ENCODE measurements at regions not wholly inside any gene's neighbourhood (a gene's known extent, or its start where the extent isn't known, plus 50 kb on each side); places are given as distances from the start of the nearest gene placed in this dataset.

DNA sequence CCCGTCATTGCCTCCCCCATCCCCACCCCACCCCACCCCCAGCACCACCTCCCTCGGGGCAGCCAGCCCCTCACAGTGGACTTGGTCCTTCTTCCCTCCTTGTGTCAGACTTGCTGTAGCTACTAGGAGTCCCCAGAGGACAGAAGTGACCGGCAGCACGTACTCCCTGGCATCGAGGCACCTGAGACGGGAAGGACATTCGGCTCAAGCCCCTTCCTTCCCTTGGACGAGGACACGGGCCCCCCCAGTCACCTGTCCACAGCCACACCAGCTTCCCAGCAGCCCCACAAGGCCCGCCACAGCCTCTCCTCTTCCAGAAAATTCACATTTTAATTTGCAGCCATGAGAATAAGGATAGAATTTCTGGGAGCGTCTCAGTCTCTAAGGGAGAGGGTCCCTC is 267.8 kb upstream of the SHH start:
- TF ChIP-seq, protein P1, sequence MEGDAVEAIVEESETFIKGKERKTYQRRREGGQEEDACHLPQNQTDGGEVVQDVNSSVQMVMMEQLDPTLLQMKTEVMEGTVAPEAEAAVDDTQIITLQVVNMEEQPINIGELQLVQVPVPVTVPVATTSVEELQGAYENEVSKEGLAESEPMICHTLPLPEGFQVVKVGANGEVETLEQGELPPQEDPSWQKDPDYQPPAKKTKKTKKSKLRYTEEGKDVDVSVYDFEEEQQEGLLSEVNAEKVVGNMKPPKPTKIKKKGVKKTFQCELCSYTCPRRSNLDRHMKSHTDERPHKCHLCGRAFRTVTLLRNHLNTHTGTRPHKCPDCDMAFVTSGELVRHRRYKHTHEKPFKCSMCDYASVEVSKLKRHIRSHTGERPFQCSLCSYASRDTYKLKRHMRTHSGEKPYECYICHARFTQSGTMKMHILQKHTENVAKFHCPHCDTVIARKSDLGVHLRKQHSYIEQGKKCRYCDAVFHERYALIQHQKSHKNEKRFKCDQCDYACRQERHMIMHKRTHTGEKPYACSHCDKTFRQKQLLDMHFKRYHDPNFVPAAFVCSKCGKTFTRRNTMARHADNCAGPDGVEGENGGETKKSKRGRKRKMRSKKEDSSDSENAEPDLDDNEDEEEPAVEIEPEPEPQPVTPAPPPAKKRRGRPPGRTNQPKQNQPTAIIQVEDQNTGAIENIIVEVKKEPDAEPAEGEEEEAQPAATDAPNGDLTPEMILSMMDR (IDR thresholded peaks at IDR 0.05) = no peak

DNA sequence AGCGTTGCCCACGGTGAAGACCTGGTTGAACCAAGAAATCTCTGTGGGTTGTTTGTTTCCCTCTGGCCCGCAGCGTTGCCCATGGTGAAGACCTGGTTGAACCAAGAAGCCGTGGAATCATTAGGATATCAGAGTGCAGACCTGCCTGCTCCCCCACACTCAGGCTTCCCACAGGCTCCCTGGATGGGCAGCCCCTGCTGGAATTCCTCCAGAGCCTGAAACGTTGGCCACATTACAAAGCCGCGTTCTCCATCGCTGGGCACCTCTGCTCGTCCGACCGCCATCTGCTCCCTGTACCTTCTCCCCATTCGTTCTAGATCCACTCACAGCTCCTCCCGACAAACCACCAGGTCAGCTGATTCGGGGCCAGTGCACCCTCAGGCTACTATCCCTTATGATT is 266.9 kb upstream of the SHH start:
- TF ChIP-seq, protein P1 (IDR thresholded peaks at IDR 0.05) = no peak

- TF ChIP-seq, protein P1 (IDR thresholded peaks at IDR 0.05) = no peak
Observed at GRCh38 chr7:156074982-156075615, 262.8 kb upstream of the SHH start.

DNA sequence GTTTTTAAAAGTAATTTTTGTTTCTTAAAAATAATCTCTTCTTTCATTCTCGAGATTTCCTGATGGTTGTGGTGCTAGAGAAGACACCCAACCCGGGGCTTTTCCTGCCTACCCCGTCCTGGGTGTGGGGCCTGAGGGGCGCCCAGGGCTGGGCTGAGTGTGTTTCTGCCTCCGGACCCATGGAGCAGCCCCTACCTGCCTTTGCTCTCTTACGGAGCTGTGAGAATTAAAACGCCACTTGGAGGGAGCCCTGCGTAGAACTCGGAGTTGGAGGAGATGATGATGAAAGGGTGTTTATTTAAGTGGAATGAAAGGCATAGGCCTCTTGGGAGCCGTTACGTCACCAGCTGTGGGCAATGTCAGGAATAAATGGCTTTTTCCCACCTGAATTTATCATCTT is 261.8 kb upstream of the SHH start:
- TF ChIP-seq, protein P1 (IDR thresholded peaks at IDR 0.05) = no peak

DNA sequence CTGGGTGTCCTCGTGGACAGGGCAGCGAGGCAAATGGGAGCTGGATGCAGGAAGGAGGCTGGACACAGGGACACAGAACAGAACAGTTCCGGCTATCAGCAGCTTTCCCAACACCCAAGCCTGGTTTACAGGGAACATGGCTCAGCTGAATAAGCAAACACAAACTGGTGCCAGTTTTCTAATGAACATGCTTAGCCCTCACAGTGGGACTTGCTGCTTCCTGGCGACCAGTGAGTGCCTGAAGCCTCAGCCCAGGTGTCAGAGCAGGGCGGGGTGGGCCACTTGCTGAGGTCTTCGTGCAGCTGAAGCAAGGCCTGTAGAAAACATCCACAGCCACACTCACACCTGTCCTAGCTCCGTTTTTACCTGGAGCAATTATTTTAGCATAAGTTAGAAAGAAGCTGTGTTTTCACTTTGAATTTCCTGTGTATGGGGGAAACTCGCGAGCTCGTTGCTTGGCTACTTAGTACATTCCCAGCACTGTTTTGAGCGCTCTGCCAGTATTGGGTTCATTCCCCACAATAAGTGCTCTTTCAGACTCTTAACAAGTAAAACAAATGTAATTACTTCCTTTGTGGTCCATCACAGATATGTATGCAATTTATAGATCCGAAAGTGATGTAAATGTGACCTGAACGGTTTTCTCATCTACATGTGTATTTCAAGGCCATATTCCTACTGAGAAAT is 261.2 kb upstream of the SHH start:
- TF ChIP-seq, protein P1 (IDR thresholded peaks at IDR 0.05) = no peak

- TF ChIP-seq, protein P1 (IDR thresholded peaks at IDR 0.05) = no peak
Observed at GRCh38 chr7:156071612-156072011, 259.3 kb upstream of the SHH start.

GRCh38 chr7:156069891-156070290 is 257.6 kb upstream of the SHH start:
- TF ChIP-seq, protein P1 (IDR thresholded peaks at IDR 0.05) = no peak
